ENCODE measurements at regions not wholly inside any gene's neighbourhood (a gene's known extent, or its start where the extent isn't known, plus 50 kb on each side); places are given as distances from the start of the nearest gene placed in this dataset.
"Not testable (repeated sequence)": the region's sequence is repeated elsewhere in the genome, so short reads cannot be mapped to it uniquely, and the experiment has no call there.

DNA sequence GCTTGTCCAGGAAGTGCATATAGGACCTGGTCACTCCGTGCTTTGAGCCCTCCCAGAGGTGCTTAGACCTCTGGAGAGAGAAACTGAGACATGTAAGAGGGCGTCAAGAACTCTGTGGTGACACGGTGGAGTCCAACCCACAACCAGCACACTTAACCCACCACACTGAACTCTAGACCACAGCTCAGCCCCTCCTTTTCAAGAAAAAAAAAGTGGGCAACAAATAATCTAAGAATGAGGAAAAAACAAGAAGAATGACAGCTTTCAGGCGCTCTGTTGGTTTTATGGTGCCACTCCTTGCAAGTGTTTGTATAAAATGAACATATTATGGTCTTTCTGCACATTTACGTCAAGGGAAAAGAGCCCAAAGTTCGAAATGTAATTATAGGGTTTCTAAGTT, 50.2 kb upstream of the SNAPC3 start:
- no peak for DNase-seq

GRCh38 chr9:15371448-15371845, 51.2 kb upstream of the SNAPC3 start:
- no peak for DNase-seq

- DNase-seq = no peak
These were observed 51.9 kb upstream of the SNAPC3 start for GRCh38 chr9:15370466-15371447.

- no peak for DNase-seq
These were observed 52.8 kb upstream of the SNAPC3 start for GRCh38 chr9:15369871-15370270.

GRCh38 chr9:15369238-15369637, 53.4 kb upstream of the SNAPC3 start:
- DNase-seq = no peak

GRCh38 chr9:15364975-15365553, 57.6 kb upstream of the SNAPC3 start:
- DNase-seq = not testable (repeated sequence)

DNA sequence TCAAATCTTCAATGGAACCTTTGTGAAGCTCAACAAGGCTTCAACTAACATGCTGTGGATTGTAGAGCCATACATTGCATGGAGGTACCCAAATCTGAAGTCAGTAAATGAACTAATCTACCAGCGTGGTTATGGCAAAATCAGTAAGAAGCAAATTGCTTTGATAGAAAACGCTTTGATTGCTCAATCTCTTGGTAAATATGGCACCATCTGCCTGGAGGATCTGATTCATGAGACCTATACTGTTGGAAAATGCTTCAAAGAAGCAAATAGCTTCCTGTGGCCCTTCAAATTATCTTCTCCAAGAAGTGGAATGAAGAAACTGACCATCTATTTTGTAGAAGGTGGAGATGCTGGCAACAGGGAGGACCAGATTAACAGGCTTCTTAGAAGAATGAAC, 54.7 kb upstream of the TTC39B start:
- DNase-seq = no peak

GRCh38 chr9:15357050-15357653, 50.1 kb upstream of the TTC39B start:
- DNase-seq = peak in 1 of 2 experiments; percentile 7
